Skin epidermis (tissue), 12 donors: ENCODE measurements at regions not wholly inside any gene's neighbourhood (a gene's known extent, or its start where the extent isn't known, plus 50 kb on each side); places are given as distances from the start of the nearest gene placed in this dataset.

ENCODE experiments used
- H3K27ac ChIP-seq, 21 experiments: fragments of 200-600 bp; sonication (generic) in 11 of 21; one replicate each; pipeline ENCODE4 v1.5.0; 2020; ENCODE audit warnings: mild to moderate bottlenecking in 3 of 21, inconsistent platforms in 2 of 21, moderate library complexity in 2 of 21
- H3K4me3 ChIP-seq, 7 experiments: fragments of 200-600 bp; sonication (generic) in 2 of 7; one replicate each; pipeline ENCODE4 v1.5.0; 2020; ENCODE audit warnings: inconsistent platforms in 2 of 7, mild to moderate bottlenecking in 2 of 7, moderate library complexity in 1 of 7

- no peak overlapping the region for H3K4me3 ChIP-seq
- peak overlapping the region in 3 of 21 experiments; percentile 49 to 65 (median 64) for H3K27ac ChIP-seq
These were observed 60.7 kb upstream of the GZMB start for GRCh38 chr14:24694680-24695079.

GRCh38 chr14:24693983-24694382 lies 60.0 kb upstream of the GZMB start:
- Histone ChIP-seq H3K27ac (peak overlapping the region in 2 of 21 experiments; percentile 73 to 82), H3K4me3 (no peak overlapping the region)

- peak overlapping the region in 3 of 21 experiments; percentile 51 to 82 (median 73) for H3K27ac ChIP-seq
These were observed 59.4 kb upstream of the GZMB start for GRCh38 chr14:24693353-24693737.

GRCh38 chr14:24692382-24693352 lies 58.7 kb upstream of the GZMB start:
- peak overlapping the region in 3 of 21 experiments; percentile 23 to 82 (median 73) for H3K27ac ChIP-seq
- no peak overlapping the region for H3K4me3 ChIP-seq

More at GRCh38 chr14:24693353-24693737, 59.4 kb upstream of the GZMB start:
- no peak overlapping the region for H3K4me3 ChIP-seq

- H3K4me3 ChIP-seq = no peak overlapping the region
- H3K27ac ChIP-seq = no peak overlapping the region
These were observed 56.5 kb upstream of the GZMB start for GRCh38 chr14:24690492-24690891.

- no peak overlapping the region for H3K27ac ChIP-seq
These were observed 54.2 kb upstream of the GZMB start for GRCh38 chr14:24688030-24688658.

More at GRCh38 chr14:24688030-24688658, 54.2 kb upstream of the GZMB start:
- H3K4me3 ChIP-seq = no peak overlapping the region
